ENCODE measurements at regions not wholly inside any gene's neighbourhood (a gene's known extent, or its start where the extent isn't known, plus 50 kb on each side); places are given as distances from the start of the nearest gene placed in this dataset.

GRCh38 chr6:14335071-14335470 is 217.5 kb downstream of the CD83 start:
- TF ChIP-seq, protein P1, sequence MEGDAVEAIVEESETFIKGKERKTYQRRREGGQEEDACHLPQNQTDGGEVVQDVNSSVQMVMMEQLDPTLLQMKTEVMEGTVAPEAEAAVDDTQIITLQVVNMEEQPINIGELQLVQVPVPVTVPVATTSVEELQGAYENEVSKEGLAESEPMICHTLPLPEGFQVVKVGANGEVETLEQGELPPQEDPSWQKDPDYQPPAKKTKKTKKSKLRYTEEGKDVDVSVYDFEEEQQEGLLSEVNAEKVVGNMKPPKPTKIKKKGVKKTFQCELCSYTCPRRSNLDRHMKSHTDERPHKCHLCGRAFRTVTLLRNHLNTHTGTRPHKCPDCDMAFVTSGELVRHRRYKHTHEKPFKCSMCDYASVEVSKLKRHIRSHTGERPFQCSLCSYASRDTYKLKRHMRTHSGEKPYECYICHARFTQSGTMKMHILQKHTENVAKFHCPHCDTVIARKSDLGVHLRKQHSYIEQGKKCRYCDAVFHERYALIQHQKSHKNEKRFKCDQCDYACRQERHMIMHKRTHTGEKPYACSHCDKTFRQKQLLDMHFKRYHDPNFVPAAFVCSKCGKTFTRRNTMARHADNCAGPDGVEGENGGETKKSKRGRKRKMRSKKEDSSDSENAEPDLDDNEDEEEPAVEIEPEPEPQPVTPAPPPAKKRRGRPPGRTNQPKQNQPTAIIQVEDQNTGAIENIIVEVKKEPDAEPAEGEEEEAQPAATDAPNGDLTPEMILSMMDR (IDR thresholded peaks at IDR 0.05) = no peak
- TF ChIP-seq TCF7 (CRISPR knock-in tag; IDR thresholded peaks at IDR 0.05; ENCODE audit: low read depth) = no peak
- TF ChIP-seq NFATC4 (CRISPR knock-in tag; IDR thresholded peaks at IDR 0.05) = no peak
- TF ChIP-seq ZBTB21 (CRISPR knock-in tag; IDR thresholded peaks at IDR 0.05; ENCODE audit: borderline replicate concordance) = no peak
- no peak for TF ChIP-seq MAX (CRISPR knock-in tag; IDR thresholded peaks at IDR 0.05)
- no peak for TF ChIP-seq CREB1 (CRISPR knock-in tag; IDR thresholded peaks at IDR 0.05)
- no peak for TF ChIP-seq SP1 (CRISPR knock-in tag; conservative IDR thresholded peaks at IDR 0.05)
- no peak for TF ChIP-seq CDX4 (CRISPR knock-in tag; IDR thresholded peaks at IDR 0.05; ENCODE audit: borderline replicate concordance)
- no peak for TF ChIP-seq E2F4 (CRISPR knock-in tag; IDR thresholded peaks at IDR 0.05; ENCODE audit: borderline replicate concordance, low read depth)
- TF ChIP-seq HMGA2 (CRISPR knock-in tag; IDR thresholded peaks at IDR 0.05) = no peak
- no peak for TF ChIP-seq CREM (CRISPR knock-in tag; IDR thresholded peaks at IDR 0.05)
- TF ChIP-seq, protein P2, sequence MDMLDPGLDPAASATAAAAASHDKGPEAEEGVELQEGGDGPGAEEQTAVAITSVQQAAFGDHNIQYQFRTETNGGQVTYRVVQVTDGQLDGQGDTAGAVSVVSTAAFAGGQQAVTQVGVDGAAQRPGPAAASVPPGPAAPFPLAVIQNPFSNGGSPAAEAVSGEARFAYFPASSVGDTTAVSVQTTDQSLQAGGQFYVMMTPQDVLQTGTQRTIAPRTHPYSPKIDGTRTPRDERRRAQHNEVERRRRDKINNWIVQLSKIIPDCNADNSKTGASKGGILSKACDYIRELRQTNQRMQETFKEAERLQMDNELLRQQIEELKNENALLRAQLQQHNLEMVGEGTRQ (CRISPR knock-in tag; IDR thresholded peaks at IDR 0.05) = no peak
